WI38 (cell line): ENCODE measurements at regions not wholly inside any gene's neighbourhood (a gene's known extent, or its start where the extent isn't known, plus 50 kb on each side); places are given as distances from the start of the nearest gene placed in this dataset.

ENCODE experiments used
- H3K4me3 ChIP-seq: 2 replicates; pipeline ENCODE4 v1.5.1; 2011; ENCODE audit warnings: low read depth, mild to moderate bottlenecking, control low read depth, low read length
- CTCF ChIP-seq: IDR thresholded peaks from 2 replicates; pipeline ENCODE4 v1.5.1; 2012; ENCODE audit warnings: low read depth, mild to moderate bottlenecking, control low read depth, low read length

DNA sequence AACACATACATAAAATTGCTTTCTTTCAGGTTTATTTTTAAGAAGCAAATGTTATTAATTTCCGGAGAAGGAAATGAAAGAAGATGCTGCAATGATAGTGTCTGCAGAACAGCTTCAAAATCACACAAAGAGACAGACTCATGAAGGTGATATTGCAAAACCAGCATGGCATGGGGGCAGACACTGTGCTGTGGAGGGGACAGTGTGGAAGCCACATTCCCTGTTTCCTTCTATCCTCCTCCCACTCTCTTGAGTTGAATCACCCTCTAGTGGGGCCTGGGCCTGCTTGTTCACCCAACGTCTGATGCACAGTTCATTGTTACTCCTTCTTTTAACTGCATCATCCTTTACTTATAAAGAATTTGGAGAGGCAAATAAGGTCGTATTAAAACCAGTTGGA lies 104.0 kb upstream of the INSIG1 start:
- no peak overlapping the region for H3K4me3 ChIP-seq
- TF ChIP-seq CTCF: no peak

- no peak overlapping the region for H3K4me3 ChIP-seq
- TF ChIP-seq CTCF: no peak
These were observed 103.1 kb upstream of the INSIG1 start for GRCh38 chr7:155194382-155195140.

- no peak for TF ChIP-seq CTCF
- no peak overlapping the region for H3K4me3 ChIP-seq
These were observed 101.6 kb upstream of the INSIG1 start for GRCh38 chr7:155195939-155196523.

- H3K4me3 ChIP-seq: no peak overlapping the region
- no peak for TF ChIP-seq CTCF
These were observed 99.3 kb upstream of the INSIG1 start for GRCh38 chr7:155198196-155198892.

- H3K4me3 ChIP-seq: no peak overlapping the region
- no peak for TF ChIP-seq CTCF
These were observed 98.5 kb upstream of the INSIG1 start for GRCh38 chr7:155198901-155199845.

GRCh38 chr7:155201325-155202087 lies 96.2 kb upstream of the INSIG1 start:
- TF ChIP-seq CTCF: no peak
- no peak overlapping the region for H3K4me3 ChIP-seq
